Hippocampal formation (tissue), 2 donors: ENCODE measurements at regions not wholly inside any gene's neighbourhood (a gene's known extent, or its start where the extent isn't known, plus 50 kb on each side); places are given as distances from the start of the nearest gene placed in this dataset.
"Not testable (repeated sequence)": the region's sequence is repeated elsewhere in the genome, so short reads cannot be mapped to it uniquely, and the experiment has no call there.

Experiments used
- DNase-seq, 2 donors: peaks; one replicate each; lab custom pipeline; 2025; lab: John Stamatoyannopoulos, UW

DNA sequence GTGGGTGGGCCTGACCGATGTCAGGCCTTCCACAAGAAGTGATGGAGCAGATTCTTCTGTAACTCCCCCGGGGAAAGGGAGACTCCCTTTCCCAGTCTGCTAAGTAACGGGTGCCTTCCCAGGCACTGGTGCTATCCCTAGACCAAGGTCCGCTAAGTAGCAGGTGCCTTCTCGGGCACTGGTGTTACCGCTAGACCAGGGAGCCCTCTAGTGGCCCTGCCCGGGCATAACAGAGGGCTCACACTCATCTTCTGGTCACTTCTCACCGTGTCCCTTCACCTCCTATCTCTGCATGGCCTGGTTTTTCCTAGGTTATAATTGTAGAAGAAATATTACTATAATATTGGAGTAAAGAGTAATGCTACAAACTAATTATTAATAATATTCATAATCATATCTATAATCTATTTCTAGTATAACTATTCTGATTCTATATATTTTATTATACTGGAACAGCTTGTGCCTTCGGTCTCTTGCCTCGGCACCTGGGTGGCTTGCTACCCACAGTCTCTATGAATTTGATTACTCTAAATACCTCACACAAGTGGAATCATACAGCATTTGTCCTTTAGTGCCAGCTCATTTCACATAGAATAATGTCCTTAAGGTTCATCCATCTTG lies 1378.7 kb downstream of the XPNPEP1 start:
- peak; percentile 4 to 7 for DNase-seq

GRCh38 chr10:108533551-108533950 lies 1369.0 kb upstream of the SORCS1 start:
- not testable (repeated sequence) for DNase-seq

DNA sequence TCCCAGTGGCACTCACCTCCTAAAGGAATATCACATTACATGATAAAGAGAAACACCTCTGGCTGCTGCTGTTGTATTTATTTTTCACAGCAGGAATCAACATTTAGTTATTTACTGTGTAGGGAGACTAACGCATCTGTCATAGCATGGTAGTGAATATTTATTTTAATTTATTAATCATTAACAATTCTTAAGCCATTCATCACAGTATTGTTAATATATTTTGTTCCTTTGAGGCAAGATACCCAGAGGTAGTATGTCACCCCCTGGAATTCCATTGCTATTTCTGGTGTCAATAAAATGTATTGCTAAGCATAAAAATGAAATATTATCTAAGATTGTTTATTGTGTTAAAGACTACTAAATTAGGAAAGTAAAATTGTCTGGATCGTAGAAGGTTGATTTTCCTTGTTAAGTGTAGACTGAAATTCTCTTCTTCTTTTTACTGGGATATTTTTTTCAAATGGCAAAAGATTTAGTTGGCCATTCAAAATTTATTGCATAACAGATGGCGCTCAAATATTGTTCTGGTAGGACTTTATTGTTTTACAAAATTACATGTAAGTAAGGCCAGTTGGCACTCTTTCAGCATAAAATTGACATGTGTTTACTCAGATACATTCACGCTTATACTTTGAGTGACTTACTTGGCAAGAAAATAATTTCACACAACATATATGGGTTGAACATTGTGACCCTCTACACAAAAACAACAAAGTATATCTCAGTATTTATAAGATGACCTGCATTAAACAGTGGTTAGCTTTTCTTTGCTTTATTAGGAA lies 1358.7 kb upstream of the SORCS1 start:
- DNase-seq = no peak

DNA sequence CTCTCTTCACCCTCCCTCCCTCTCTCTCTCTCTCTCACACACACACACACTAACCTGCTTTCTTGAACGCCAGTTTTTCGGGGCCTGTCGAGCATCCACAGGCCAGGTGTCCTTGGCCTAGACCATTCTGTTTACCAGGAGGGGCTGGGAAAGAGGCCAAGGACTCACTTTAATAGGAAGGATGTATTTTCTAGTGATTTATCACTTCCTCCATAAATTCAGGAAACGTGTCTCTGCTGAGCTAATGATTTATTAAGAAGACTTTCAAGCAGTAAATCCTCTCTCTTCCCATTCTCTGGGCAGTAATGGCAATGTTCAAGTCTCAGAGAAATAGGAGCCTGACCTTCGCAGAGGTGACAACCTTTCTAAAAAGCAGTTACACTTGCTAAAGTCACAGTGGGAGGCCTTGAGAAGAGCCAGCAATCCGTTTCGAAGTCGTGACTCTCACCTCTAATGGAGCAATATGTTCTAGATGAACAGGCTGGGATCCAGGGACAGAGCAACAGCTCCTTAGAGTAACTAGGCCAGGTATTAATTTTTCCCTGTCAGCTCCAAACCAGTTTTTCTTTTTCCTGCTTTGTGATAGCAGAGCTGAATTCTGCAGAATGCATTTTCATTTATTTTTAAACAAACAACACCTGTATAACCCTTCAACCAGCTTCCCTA lies 1357.5 kb upstream of the SORCS1 start:
- no peak for DNase-seq

GRCh38 chr10:108515821-108516220 lies 1351.3 kb upstream of the SORCS1 start:
- DNase-seq = no peak

GRCh38 chr10:108500396-108500795 lies 1335.9 kb upstream of the SORCS1 start:
- DNase-seq = no peak

GRCh38 chr10:108496106-108496505 lies 1331.6 kb upstream of the SORCS1 start:
- no peak for DNase-seq

DNA sequence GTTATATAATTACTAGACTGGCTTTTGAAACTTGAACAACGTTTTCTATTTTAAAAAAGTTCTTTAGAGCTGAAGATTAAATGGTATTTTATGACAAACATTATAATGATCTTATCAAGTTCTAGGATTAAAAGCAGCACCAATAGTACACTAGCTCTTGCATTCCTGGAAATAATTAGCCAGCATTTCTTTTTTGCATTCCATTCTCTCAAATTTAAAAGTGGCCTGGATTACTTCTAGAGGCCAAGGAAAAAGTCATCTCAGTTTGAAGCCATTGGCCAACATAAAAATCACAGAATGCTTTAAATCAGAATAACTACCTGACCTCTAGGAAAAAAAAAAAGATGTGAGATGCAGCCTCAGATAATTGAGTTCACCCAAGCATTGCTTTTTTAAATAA lies 1326.4 kb upstream of the SORCS1 start:
- DNase-seq = no peak

DNA sequence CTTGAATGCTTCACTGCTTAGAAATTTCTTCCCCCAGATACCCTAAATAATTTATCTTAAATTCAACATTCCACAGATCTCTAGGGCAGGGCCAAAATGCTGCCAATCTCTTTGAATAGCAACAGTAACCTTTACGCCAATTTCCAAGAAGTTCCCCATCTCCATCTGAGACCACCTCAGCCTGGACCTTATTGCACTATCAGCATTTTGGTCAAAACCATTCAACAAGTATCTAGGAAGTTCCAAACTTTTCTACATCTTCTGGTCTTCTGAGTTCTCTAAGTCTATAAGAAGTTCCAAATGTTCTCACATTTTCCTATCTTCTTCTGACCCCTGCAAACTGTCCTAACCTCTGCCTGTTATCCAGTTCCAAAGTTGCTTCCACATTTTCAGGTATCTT lies 1306.9 kb upstream of the SORCS1 start:
- no peak for DNase-seq

GRCh38 chr10:108469940-108470339 lies 1305.4 kb upstream of the SORCS1 start:
- no peak for DNase-seq

DNA sequence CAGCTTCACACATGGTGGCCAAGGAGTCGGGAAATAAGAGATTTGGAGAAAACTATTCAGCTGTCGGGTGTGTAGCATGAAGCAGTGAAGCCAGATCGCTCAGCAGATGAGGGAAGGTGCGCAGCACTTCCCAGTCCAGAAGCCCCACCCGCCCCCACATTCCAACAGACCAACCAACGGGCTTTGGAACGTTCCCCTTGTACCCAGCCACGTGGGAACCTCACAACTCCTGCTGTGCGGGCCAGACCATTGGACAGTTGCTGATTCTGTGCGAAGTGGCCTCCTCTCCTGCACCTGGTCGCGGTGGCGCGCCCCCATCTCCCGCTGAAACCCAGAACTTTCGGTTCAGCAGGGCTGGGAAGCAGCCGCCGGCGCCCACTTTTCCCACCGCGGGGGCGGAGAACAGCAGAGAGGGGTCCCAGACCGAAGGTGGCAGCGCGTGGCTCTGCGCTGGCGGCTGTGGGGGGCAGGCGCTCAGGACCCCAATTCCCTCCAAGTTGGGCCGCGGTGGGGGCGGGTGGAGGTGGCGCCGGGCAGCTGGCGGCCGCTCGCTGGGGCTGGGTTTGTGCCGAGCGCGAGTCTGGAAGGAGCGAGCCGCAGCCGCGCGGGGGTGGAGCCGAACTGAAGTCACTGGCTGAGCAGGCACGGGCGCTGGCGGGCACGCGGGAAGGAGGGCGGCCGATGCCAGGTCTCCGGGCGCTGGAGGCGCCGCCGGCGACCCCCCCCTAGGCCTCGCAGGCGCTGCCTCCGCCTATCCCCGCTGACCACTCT lies 1301.5 kb upstream of the SORCS1 start:
- no peak for DNase-seq

DNA sequence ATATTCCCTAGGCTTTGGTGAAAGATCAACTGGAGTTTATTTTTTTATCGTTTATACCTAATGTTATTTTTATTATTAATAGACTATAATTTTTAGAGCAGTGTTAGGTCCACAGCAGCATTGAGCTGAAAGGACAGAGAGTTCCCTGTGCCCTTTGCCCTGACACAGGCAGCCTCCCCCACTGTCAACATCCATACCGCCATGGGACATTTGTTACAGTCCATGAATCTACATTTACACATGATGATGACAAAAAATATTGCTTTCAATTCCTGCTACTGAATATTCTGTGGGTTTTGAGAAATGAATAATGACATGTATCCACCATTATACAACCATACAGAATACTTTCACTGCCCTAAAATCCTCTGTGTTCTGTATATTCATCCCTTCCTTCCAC lies 1297.5 kb upstream of the SORCS1 start:
- DNase-seq = no peak

DNA sequence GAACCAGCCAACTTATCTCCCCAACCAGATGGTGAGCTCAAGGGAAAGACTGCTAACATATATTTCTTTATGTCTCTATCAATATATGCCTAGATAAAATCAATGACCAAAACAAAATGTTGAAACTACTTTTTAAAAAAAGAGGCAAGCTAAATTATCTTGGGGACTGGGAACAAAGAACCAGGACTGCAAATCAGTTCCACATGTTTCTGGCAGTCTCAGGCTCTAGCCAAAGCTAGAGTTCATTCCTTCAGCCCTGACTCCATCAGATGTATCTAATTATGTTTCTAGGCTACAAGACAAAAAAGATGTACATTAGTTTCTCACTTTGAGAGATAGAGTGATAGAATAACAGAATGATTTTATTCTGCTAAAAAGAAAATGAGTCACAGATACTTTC lies 1290.3 kb upstream of the SORCS1 start:
- DNase-seq = no peak

DNA sequence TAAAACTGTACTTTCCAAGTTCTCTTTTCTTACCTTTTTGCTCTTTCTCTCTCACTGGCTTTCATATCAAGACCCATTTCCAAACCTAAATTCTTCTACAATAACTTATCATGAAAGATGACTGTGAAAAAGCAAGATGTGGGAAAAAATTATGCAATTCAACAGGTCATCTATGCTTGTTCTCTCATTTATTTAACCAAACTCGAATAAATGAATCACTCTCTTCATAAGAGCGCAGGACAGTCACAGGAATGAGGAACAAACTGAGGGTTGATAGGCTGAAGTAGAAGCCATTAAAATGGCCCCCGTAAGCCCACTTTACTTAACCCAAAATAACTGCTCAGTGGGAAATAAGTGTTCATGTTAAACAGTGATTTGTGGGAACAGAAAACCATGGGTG lies 1289.7 kb upstream of the SORCS1 start:
- no peak for DNase-seq

- DNase-seq = no peak
Observed at GRCh38 chr10:108453166-108453565, 1288.7 kb upstream of the SORCS1 start.

- DNase-seq = no peak
Observed at GRCh38 chr10:108452533-108452932, 1288.0 kb upstream of the SORCS1 start.

DNA sequence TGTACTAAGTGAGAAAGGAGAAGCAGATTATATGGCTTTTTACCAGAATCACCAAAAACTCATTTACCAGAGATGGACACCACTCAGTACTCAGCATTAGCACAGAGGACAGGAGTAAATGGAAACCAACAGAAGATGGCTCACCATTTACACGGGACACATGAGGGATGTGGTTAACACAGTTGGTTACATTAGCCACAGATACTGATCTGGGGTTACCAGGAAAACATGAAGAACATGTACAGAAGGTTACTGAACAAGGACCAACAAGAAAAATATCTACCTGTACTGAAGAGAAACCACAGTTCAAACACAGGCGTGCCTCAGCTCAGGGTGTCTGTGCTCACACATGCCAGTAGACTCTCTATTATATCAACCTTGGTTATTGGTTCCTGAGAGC lies 1285.8 kb upstream of the SORCS1 start:
- DNase-seq = no peak

DNA sequence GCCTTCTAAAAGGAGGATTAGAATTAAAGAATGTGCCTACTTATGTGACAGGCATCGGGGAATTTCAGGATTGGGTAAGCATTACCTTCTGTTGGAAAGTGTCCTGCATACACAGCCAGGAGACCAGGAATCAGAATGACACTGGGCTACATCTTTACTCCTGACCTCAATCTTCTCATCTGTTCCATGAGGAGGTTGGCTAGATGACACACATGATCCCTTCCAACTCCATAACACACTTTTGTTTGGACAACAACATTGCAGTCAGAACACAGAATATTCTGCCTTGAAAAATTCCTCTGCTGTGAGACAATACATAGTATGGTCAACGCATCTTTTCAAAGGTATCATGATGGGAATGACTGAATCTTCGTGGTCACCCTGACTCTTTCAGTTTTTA lies 1281.2 kb upstream of the SORCS1 start:
- no peak for DNase-seq

GRCh38 chr10:108443636-108444035 lies 1279.1 kb upstream of the SORCS1 start:
- no peak for DNase-seq

DNA sequence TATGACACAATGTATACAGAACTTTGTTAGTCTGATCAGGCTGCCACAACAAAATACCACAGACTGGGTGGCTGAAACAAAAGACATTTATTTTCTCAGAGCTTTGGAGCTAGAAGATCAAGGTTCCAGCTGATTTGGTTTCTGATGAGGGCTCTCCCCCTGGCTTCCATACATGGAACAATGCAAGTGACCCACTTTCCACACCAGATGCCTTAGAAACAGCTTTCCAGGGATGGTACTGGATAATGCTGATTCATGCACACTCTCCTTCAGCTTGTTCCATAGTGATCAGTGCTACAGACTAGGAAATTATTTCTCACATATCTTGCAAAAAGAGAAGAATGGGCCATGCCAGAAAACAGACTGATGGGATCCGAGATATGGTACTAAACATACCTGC lies 1274.9 kb upstream of the SORCS1 start:
- DNase-seq = no peak

GRCh38 chr10:108436096-108436495 lies 1271.6 kb upstream of the SORCS1 start:
- DNase-seq = no peak

DNA sequence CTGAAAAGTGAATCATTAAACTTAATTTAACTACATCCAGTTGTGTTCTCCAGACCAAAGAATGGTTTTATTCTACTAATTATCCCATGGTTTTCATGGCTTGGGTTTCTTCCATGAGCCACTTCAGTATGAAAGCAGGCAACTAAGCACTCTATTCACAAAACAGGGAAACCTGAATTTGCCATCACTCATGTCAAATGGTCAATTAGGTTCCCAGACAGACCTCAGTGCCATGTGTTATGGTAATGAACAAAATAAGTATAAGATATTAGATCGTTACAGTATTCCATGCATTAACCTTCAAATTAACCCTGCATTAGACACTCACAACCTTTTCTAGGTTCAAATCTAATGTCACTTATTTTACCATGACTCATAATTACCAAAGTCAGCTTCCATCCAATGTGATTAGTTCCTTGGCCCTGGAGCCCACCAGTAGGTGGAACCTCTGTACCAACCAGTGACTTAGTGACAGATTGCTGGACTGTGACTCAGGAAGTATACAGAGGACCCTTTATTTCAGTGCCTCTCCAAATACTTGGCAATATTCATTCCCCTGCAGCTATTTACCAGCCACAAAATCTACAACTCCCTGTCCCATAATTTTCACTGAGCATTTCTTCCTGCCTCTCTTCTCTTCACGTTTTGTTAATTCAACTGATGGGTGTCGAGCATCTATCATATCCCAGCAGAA lies 1270.2 kb upstream of the SORCS1 start:
- no peak for DNase-seq
